IMR-90 (cell line): ENCODE measurements at regions not wholly inside any gene's neighbourhood (a gene's known extent, or its start where the extent isn't known, plus 50 kb on each side); places are given as distances from the start of the nearest gene placed in this dataset.

ENCODE experiments used
- ATAC-seq: fragments of 200-7000 bp; cut with Tn5 transposase; 2 replicates; pipeline ENCODE4 v1.9.1; 2020; ENCODE audit warnings: low read depth, mild to moderate bottlenecking, moderate library complexity
- BruUV-seq: library from RNA; stranded (reverse); fragments of 400-500 nt; replicated peaks from 2 replicates; lab custom pipeline; 2021; lab: Mats Ljungman, UMichigan
- CTCF ChIA-PET: fragments of 300-600 bp; formaldehyde crosslinking; extraction: SDS; loops from one replicate; lab custom pipeline; 2021; ENCODE audit warnings: antibody characterized with exemption; lab: Yijun Ruan, JAX
- POLR2A ChIA-PET: fragments of 300-600 bp; sonication (Branson Sonifier 250); formaldehyde crosslinking; loops from one replicate; lab custom pipeline; 2022; ENCODE audit warnings: antibody characterized with exemption; ENCODE audit not compliant: unreplicated experiment; lab: Charles Lee
- DNase-seq: peaks from one replicate; pipeline ENCODE4 v3.0.0; 2013
- H2AFZ ChIP-seq: replicated peaks from 2 replicates; pipeline ENCODE3; 2013; ENCODE audit warnings: low read length, mild to moderate bottlenecking; ENCODE audit not compliant: poor library complexity
- H2AK5ac ChIP-seq: 2 replicates; pipeline ENCODE4 v1.6.1; 2013; ENCODE audit warnings: low read depth, low read length, inconsistent platforms
- H2AK9ac ChIP-seq: replicated peaks from 2 replicates; pipeline ENCODE3; 2013; ENCODE audit warnings: mild to moderate bottlenecking, low read depth, low read length, moderate library complexity; ENCODE audit not compliant: poor library complexity
- H2BK120ac ChIP-seq: 2 replicates; pipeline ENCODE4 v1.6.1; 2013; ENCODE audit warnings: low read depth, low read length, inconsistent platforms
- H2BK15ac ChIP-seq: 3 replicates; pipeline ENCODE4 v1.6.1; 2013; ENCODE audit warnings: low read depth, low read length, inconsistent platforms
- H2BK20ac ChIP-seq: 2 replicates; pipeline ENCODE4 v1.6.1; 2013; ENCODE audit warnings: low read depth, mild to moderate bottlenecking, inconsistent platforms, low read length, moderate library complexity
- H2BK5ac ChIP-seq: 2 replicates; pipeline ENCODE4 v1.6.1; 2013; ENCODE audit warnings: mild to moderate bottlenecking, low read depth, low read length, inconsistent platforms; ENCODE audit not compliant: poor library complexity, severe bottlenecking
- H3K14ac ChIP-seq: replicated peaks from 2 replicates; pipeline ENCODE4 v1.6.1; 2013; ENCODE audit warnings: low read depth, low read length, inconsistent platforms
- H3K18ac ChIP-seq: 2 replicates; pipeline ENCODE4 v1.6.1; 2013; ENCODE audit warnings: low read depth, low read length, control low read depth
- H3K23ac ChIP-seq: 2 replicates; pipeline ENCODE4 v1.6.1; 2013; ENCODE audit warnings: low read depth, low read length, inconsistent platforms
- H3K27ac ChIP-seq: 2 replicates; pipeline ENCODE4 v1.5.1; 2013; ENCODE audit warnings: mild to moderate bottlenecking, control low read depth, low read length; ENCODE audit not compliant: insufficient read depth
- H3K27me3 ChIP-seq: 2 replicates; pipeline ENCODE4 v1.6.1; 2013; ENCODE audit warnings: low read length; ENCODE audit not compliant: control insufficient read depth, insufficient read depth
- H3K36me3 ChIP-seq: 2 replicates; pipeline ENCODE4 v1.6.1; 2013; ENCODE audit warnings: low read length, mixed read lengths; ENCODE audit not compliant: control insufficient read depth, insufficient read depth
- H3K4ac ChIP-seq: 2 replicates; pipeline ENCODE4 v1.6.1; 2013; ENCODE audit warnings: low read depth, low read length, inconsistent platforms
- H3K4me1 ChIP-seq: 2 replicates; pipeline ENCODE4 v1.6.1; 2013; ENCODE audit warnings: low read length, mixed read lengths; ENCODE audit not compliant: control insufficient read depth, insufficient read depth
- H3K4me2 ChIP-seq: 2 replicates; pipeline ENCODE4 v1.6.1; 2013; ENCODE audit warnings: low read depth, mild to moderate bottlenecking, control low read depth, low read length, moderate library complexity
- H3K4me3 ChIP-seq: 2 replicates; pipeline ENCODE4 v1.5.1; 2013; ENCODE audit warnings: low read depth, mild to moderate bottlenecking, control low read depth, low read length, moderate library complexity; ENCODE audit not compliant: insufficient read depth
- H3K56ac ChIP-seq: 2 replicates; pipeline ENCODE4 v1.6.1; 2013; ENCODE audit warnings: low read length, inconsistent platforms; ENCODE audit not compliant: insufficient read depth; ENCODE audit errors: extremely low read depth
- H3K79me1 ChIP-seq, 2 experiments: 2 replicates each; pipeline ENCODE4 v1.6.1; 2013; ENCODE audit warnings: low read length in 2 of 2, inconsistent platforms in 1 of 2, low read depth in 1 of 2
- H3K9ac ChIP-seq: 2 replicates; pipeline ENCODE4 v1.6.1; 2013; ENCODE audit warnings: low read depth, low read length, control low read depth
- H3K9me1 ChIP-seq: 2 replicates; pipeline ENCODE4 v1.6.1; 2013; ENCODE audit warnings: low read length, inconsistent platforms; ENCODE audit not compliant: insufficient read depth
- H3K9me3 ChIP-seq: 2 replicates; pipeline ENCODE4 v1.6.1; 2013; ENCODE audit warnings: low read length; ENCODE audit not compliant: control insufficient read depth, insufficient read depth
- H4K20me1 ChIP-seq: 2 replicates; pipeline ENCODE4 v1.6.1; 2013; ENCODE audit warnings: low read length, inconsistent platforms; ENCODE audit not compliant: insufficient read depth
- H4K5ac ChIP-seq: 2 replicates; pipeline ENCODE4 v1.6.1; 2013; ENCODE audit warnings: mild to moderate bottlenecking, low read depth, low read length, control low read depth
- H4K8ac ChIP-seq, 2 experiments: 2 replicates each; pipeline ENCODE4 v1.6.1; 2013; ENCODE audit warnings: low read depth in 2 of 2, low read length in 2 of 2, control low read depth in 1 of 2, inconsistent platforms in 1 of 2
- H4K91ac ChIP-seq: 2 replicates; pipeline ENCODE4 v1.6.1; 2013; ENCODE audit warnings: low read depth, low read length, inconsistent platforms; ENCODE audit not compliant: insufficient read depth
- CEBPB ChIP-seq: IDR thresholded peaks from 2 replicates; pipeline ENCODE4 v1.6.1; 2012; ENCODE audit warnings: low read depth, low read length, improper control_type of control experiment
- CHD1 ChIP-seq: IDR thresholded peaks from 2 replicates; pipeline ENCODE4 v1.6.1; 2012; ENCODE audit warnings: low read depth, low read length, improper control_type of control experiment
- ELK1 ChIP-seq: fragments of 150-350 bp; IDR thresholded peaks from 2 replicates; pipeline ENCODE4 v1.6.1; 2016; ENCODE audit warnings: low read depth, mild to moderate bottlenecking, low read length, moderate library complexity, borderline replicate concordance
- FOS ChIP-seq: fragments of 150-350 bp; IDR thresholded peaks from 2 replicates; pipeline ENCODE4 v1.6.1; 2016; ENCODE audit warnings: low read depth, low read length
- MAFK ChIP-seq: IDR thresholded peaks from 2 replicates; pipeline ENCODE4 v1.6.1; 2012; ENCODE audit warnings: low read depth, low read length, improper control_type of control experiment
- MAZ ChIP-seq: IDR thresholded peaks from 2 replicates; pipeline ENCODE4 v1.6.1; 2012; ENCODE audit warnings: low read depth, mild to moderate bottlenecking, low read length, improper control_type of control experiment, moderate library complexity, borderline replicate concordance
- MXI1 ChIP-seq: IDR thresholded peaks from 2 replicates; pipeline ENCODE4 v1.6.1; 2012; ENCODE audit warnings: low read depth, mild to moderate bottlenecking, low read length, moderate library complexity, borderline replicate concordance
- NFE2L2 ChIP-seq: fragments of 150-350 bp; IDR thresholded peaks from 2 replicates; pipeline ENCODE4 v1.6.1; 2016; ENCODE audit warnings: low read depth, mild to moderate bottlenecking, low read length
- POLR2A ChIP-seq: IDR thresholded peaks from 2 replicates; pipeline ENCODE4 v1.6.1; 2012; ENCODE audit warnings: mild to moderate bottlenecking, low read depth, low read length
- RAD21 ChIP-seq: IDR thresholded peaks from 2 replicates; pipeline ENCODE4 v1.6.1; 2012; ENCODE audit warnings: low read length, improper control_type of control experiment
- RCOR1 ChIP-seq: IDR thresholded peaks from 2 replicates; pipeline ENCODE4 v1.6.1; 2012; ENCODE audit warnings: mild to moderate bottlenecking, low read length, improper control_type of control experiment; ENCODE audit not compliant: insufficient replicate concordance
- SMC3 ChIP-seq: fragments of 150-350 bp; IDR thresholded peaks from 2 replicates; pipeline ENCODE4 v1.6.1; 2016; ENCODE audit warnings: low read depth, mild to moderate bottlenecking, antibody characterized with exemption, low read length, moderate library complexity
- WGBS, 2 experiments: methylation state at CpG; one replicate each; pipeline versions ENCODE4 v1.1.5 to v1.1.7; 2013; ENCODE audit warnings: missing lambda C conversion rate in 2 of 2; ENCODE audit not compliant: insufficient read length in 1 of 2; ENCODE audit errors: extremely low coverage in 2 of 2; 5-methylcytosine and 5-hydroxymethylcytosine counted together
- dilution Hi-C: fragments of 300-500 bp; cut with HindIII; formaldehyde crosslinking; loops from one replicate; pipeline ENCODE4 v1.14.3; 2018; ENCODE audit warnings: low sequenced_read_pairs; ENCODE audit not compliant: unreplicated experiment
- in situ Hi-C: fragments of 300-500 bp; cut with MboI; formaldehyde crosslinking; loops from 3 replicates; pipeline ENCODE4 v1.14.3; 2019; ENCODE audit warnings: low sequenced_read_pairs, inconsistent platforms, mixed read lengths
- intact Hi-C: fragments of 100-400 bp; cut with micrococcal nuclease; formaldehyde crosslinking; loops from 2 replicates; pipeline ENCODE4 v1.10.0; 2022
- TF ChIP-seq, protein P1 (sequence below): fragments of 150-350 bp; IDR thresholded peaks from 2 replicates; pipeline ENCODE4 v1.6.1; 2017; ENCODE audit warnings: mild to moderate bottlenecking, antibody characterized with exemption, low read length, low read depth

- Histone ChIP-seq H3K9ac (no peak overlapping the region), H3K79me1 (no peaks in the 10 kb centered on the region), H3K9me1 (no peaks in the 10 kb centered on the region), H3K27ac (no peak overlapping the region), H2BK120ac (no peak overlapping the region), H3K18ac (no peak overlapping the region), H4K5ac (no peak overlapping the region), H3K14ac (no peak overlapping the region), H4K8ac (no peak overlapping the region), H3K36me3 (no peaks in the 10 kb centered on the region), H2BK20ac (no peak overlapping the region), H2AK9ac (no peak overlapping the region), H3K56ac (no peak overlapping the region), H3K9me3 (peaks cover 8% of the 10 kb centered on the region), H2AK5ac (no peak overlapping the region), H2AFZ (no peak overlapping the region), H3K27me3 (no peaks in the 10 kb centered on the region), H4K91ac (no peak overlapping the region), H2BK15ac (no peak overlapping the region), H4K20me1 (no peaks in the 10 kb centered on the region), H3K23ac (no peak overlapping the region), H3K4me2 (no peak overlapping the region), H3K4ac (no peak overlapping the region), H3K4me3 (no peak overlapping the region), H3K4me1 (no peaks in the 10 kb centered on the region), H2BK5ac (no peak overlapping the region)
- dilution Hi-C loops: no loop called here
- no peak for DNase-seq
- no TSS peak for BruUV-seq
- CTCF ChIA-PET: no interaction called here
- TF ChIP-seq RAD21: no peak
- TF ChIP-seq POLR2A: no peak
- no peak for TF ChIP-seq RCOR1
- no peak for TF ChIP-seq MXI1
- no peak for TF ChIP-seq ELK1
- no peak for TF ChIP-seq CHD1
- no peak for TF ChIP-seq FOS
- TF ChIP-seq NFE2L2: no peak
- no peak for TF ChIP-seq CEBPB
- no peak for TF ChIP-seq MAZ
- TF ChIP-seq MAFK: no peak
- no peak for TF ChIP-seq SMC3
- TF ChIP-seq, protein P1, sequence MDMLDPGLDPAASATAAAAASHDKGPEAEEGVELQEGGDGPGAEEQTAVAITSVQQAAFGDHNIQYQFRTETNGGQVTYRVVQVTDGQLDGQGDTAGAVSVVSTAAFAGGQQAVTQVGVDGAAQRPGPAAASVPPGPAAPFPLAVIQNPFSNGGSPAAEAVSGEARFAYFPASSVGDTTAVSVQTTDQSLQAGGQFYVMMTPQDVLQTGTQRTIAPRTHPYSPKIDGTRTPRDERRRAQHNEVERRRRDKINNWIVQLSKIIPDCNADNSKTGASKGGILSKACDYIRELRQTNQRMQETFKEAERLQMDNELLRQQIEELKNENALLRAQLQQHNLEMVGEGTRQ: no peak
- POLR2A ChIA-PET: no interaction called here
- WGBS, 2 experiments: no CpG with 5 or more reads among the region's 3 CpGs
- in situ Hi-C loops: no loop called here
- no peak for ATAC-seq
- intact Hi-C loops: no loop called here
Measured at GRCh38 chr9:118692613-118693012, 676.6 kb downstream of the BRINP1 start.
